22Rv1 (cell line): ENCODE measurements at regions not wholly inside any gene's neighbourhood (a gene's known extent, or its start where the extent isn't known, plus 50 kb on each side); places are given as distances from the start of the nearest gene placed in this dataset.

Source experiments
- H3K27ac ChIP-seq: fragments of 450-650 bp; 2 replicates; pipeline ENCODE4 v1.5.1; 2017
- ZFX ChIP-seq: fragments of 450-650 bp; IDR thresholded peaks from 2 replicates; pipeline ENCODE4 v1.6.1; 2017; ENCODE audit warnings: antibody characterized with exemption, borderline replicate concordance
- TF ChIP-seq, protein P1 (sequence below): fragments of 450-650 bp; IDR thresholded peaks from 2 replicates; pipeline ENCODE4 v1.5.1; 2017; ENCODE audit warnings: mild to moderate bottlenecking

DNA sequence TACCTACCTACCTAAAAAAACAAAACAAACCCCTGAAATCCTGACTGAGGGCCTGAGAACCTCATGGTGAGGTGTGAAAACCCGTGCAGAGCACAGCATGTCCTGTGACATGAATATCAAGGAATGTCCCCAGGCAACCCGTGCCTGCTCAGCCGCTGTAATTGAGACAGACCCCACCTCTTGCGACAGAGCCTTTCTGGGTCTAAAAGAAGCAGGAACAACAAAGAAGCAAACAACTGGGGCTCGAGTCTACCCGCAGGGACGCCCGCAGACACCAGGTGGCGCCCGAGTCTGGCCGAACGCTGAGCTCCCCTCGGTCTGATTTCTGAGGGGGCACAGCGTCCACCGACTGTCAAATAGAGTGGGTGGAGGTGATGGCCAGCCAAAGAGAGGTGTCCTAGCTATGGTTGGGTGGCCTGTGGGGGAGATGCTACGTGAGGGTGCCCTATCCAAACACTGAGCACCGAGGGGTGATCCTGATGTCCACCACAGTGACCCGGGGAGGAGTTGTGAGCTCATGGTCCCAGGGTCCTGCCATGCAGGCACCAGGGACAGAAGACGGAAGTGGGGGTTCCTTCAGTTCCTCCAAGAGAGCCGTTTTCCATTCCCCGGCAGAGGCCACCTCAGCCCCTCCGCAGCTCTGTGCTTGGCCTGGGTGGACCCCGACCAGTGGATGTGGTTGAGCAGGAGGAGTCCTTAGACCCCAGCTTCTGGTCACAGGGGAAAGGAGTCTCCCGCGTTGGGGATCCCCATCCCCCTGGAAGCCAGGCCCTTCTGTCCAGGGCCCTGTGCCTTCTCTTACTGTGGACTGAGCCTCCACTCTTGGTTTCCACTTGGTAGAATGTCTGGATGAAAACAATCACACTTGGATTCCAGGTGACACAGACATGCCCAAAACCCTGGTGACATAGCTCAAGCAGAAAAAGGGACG lies 268.2 kb downstream of the CDC5L start:
- H3K27ac ChIP-seq = no peak overlapping the region
- TF ChIP-seq, protein P1, sequence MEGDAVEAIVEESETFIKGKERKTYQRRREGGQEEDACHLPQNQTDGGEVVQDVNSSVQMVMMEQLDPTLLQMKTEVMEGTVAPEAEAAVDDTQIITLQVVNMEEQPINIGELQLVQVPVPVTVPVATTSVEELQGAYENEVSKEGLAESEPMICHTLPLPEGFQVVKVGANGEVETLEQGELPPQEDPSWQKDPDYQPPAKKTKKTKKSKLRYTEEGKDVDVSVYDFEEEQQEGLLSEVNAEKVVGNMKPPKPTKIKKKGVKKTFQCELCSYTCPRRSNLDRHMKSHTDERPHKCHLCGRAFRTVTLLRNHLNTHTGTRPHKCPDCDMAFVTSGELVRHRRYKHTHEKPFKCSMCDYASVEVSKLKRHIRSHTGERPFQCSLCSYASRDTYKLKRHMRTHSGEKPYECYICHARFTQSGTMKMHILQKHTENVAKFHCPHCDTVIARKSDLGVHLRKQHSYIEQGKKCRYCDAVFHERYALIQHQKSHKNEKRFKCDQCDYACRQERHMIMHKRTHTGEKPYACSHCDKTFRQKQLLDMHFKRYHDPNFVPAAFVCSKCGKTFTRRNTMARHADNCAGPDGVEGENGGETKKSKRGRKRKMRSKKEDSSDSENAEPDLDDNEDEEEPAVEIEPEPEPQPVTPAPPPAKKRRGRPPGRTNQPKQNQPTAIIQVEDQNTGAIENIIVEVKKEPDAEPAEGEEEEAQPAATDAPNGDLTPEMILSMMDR = peak; percentile 94
- TF ChIP-seq ZFX = no peak

DNA sequence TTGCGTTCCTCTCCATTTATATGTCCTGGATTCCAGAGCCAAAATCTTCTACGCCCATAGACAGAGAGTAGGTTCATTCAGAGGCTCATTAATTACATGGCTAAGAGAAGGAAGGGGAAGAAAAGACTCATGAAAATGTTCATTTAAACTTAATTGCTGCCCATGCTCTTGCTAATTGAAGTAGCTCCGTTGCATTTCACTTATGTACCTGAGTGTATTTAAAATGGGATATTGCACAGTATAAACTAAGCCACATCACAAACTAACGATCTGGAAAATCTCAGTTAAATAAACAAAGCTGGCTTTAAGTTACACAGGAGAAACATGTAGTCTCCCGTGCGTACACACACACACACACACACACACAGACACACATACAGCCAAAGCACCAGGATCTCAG lies 269.2 kb downstream of the CDC5L start:
- TF ChIP-seq, protein P1 = no peak
- TF ChIP-seq ZFX = no peak

DNA sequence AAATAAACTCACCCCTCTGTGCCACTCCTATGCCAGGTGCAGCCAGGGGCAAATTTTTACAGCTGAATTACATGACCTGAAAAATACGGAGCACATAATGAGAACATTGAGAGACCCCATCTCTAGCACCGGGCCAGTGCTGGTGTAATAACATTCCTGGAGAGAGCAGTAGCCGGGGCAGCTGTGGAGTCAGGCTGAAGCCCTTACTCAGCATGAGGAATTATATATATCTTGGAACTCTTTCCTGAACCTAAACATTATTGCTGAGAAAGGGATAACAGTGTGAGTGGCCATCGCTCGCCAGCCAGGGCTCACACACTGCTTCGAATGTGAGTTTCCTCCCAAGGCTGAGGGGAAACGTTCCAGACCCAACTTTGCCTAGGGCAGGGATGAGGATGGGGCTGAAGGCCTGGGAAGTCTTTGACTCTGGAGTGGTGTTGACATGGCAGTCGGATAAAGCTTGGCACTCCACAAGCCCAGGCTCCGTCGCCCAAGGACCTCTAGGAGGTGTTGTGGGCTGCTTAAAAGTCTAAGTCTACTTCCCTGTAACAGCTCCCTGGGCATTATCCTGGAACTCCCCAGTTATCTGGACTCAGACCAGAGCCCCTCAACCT lies 269.8 kb downstream of the CDC5L start:
- TF ChIP-seq, protein P1 = 0 out of 2 replicates have a peak, but pooled peaks have one; percentile 12
- TF ChIP-seq ZFX = no peak
- H3K27ac ChIP-seq = no peak overlapping the region

More for the DNA sequence above, 269.2 kb downstream of the CDC5L start:
- H3K27ac ChIP-seq = no peak overlapping the region

DNA sequence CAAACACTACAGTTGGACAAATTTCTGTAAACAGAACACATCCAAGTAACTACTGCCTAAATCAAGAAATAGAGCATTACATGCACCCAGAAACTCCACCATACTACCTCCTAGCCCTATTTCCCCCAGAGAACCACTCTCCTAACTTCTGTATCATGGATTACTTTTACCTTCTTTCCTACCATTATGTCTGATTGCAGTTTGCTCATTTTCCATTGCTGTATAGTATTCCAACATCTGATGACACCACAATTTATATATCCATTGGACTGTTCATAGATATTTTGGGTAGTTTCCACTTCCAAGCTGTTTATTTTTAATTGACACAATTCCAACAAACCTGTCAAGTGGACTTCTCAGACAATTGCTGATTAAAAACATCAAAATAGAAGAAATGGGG lies 271.1 kb downstream of the CDC5L start:
- no peak overlapping the region for H3K27ac ChIP-seq
- TF ChIP-seq, protein P1 = no peak
- TF ChIP-seq ZFX = no peak

DNA sequence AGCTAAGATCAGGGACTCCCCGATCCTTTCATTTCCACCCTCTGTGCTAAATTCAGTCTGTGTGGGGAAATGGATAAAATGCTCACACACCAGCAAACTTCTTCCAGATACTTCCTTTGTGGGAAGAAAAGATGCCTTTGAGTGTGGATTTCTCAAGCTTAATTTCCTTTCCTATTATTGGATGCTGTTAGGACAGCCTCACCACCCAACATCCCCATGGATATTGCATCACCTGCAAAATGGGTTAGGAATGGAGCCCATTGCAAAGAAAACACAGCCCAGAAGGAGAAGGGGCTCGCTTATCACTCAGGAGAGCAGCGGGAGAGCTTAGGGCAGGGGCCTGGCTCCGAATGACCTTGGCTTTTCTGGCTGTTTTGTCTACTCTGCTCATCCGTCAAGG lies 272.2 kb downstream of the CDC5L start:
- TF ChIP-seq ZFX = no peak
- TF ChIP-seq, protein P1 = no peak
- H3K27ac ChIP-seq = no peak overlapping the region

DNA sequence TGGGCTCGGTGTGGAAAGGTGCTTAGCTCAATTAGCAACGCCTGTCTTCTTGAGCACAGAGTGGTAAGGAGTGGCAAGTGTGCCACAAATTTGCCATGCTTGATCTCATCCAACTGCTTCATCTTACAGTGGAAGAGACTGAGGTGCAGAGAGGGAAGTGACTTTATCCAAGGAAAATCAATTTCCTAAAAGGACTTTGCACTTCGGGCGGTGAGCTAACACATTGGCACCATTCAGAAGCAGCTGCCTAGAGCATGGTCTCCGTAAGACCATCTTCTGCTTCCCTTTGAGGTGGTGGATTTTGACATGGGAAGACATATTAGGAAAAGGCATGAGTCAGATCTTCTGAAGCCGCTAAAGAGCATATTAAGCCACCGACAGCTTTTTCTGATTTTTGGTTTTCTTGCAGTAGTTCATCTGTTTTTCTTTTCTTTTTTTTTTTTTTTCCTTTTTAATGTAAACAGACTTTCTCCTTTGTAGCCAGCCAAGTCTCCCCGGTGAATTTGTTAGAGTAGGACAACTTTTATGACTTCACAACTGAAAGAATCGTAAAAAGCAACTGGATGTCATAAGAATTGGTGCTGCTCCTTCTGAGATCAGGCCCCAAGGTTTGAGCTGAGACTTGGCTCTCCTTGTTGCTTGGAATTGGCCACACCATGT lies 273.2 kb downstream of the CDC5L start:
- no peak overlapping the region for H3K27ac ChIP-seq
- TF ChIP-seq, protein P1 = no peak
- TF ChIP-seq ZFX = no peak
